ENCODE measurements at regions not wholly inside any gene's neighbourhood (a gene's known extent, or its start where the extent isn't known, plus 50 kb on each side); places are given as distances from the start of the nearest gene placed in this dataset.

- DNase-seq = no peak
Measured at GRCh38 chr5:67978171-67978570, 237.4 kb upstream of the PIK3R1 start.

GRCh38 chr5:67976891-67977601 is 238.5 kb upstream of the PIK3R1 start:
- no peak for DNase-seq

- no peak for DNase-seq
Measured at GRCh38 chr5:67976181-67976580, 239.4 kb upstream of the PIK3R1 start.

- DNase-seq = no peak
Measured at GRCh38 chr5:67974471-67974870, 241.1 kb upstream of the PIK3R1 start.

GRCh38 chr5:67974054-67974453 is 241.5 kb upstream of the PIK3R1 start:
- no peak for DNase-seq

- DNase-seq = no peak
Measured at GRCh38 chr5:67971971-67972821, 243.4 kb upstream of the PIK3R1 start.

- DNase-seq = no peak
Measured at GRCh38 chr5:67971223-67971830, 244.2 kb upstream of the PIK3R1 start.

GRCh38 chr5:67969631-67970030 is 245.9 kb upstream of the PIK3R1 start:
- no peak for DNase-seq

- DNase-seq = no peak
Measured at GRCh38 chr5:67969176-67969575, 246.4 kb upstream of the PIK3R1 start.

- no peak for DNase-seq
Measured at GRCh38 chr5:67966712-67967111, 248.8 kb upstream of the PIK3R1 start.

GRCh38 chr5:67964619-67965018 is 250.9 kb upstream of the PIK3R1 start:
- no peak for DNase-seq

- no peak for DNase-seq
Measured at GRCh38 chr5:67963789-67964519, 251.6 kb upstream of the PIK3R1 start.

GRCh38 chr5:67960939-67961338 is 254.6 kb upstream of the PIK3R1 start:
- DNase-seq = no peak

- DNase-seq = no peak
Measured at GRCh38 chr5:67957374-67957773, 258.2 kb upstream of the PIK3R1 start.

GRCh38 chr5:67954351-67954750 is 261.2 kb upstream of the PIK3R1 start:
- no peak for DNase-seq

- DNase-seq = no peak
Measured at GRCh38 chr5:67942421-67942820, 273.1 kb upstream of the PIK3R1 start.

- DNase-seq = no peak
Measured at GRCh38 chr5:67941614-67942401, 273.7 kb upstream of the PIK3R1 start.

- no peak for DNase-seq
Measured at GRCh38 chr5:67935908-67936566, 279.5 kb upstream of the PIK3R1 start.

GRCh38 chr5:67934976-67935375 is 280.6 kb upstream of the PIK3R1 start:
- DNase-seq = no peak

GRCh38 chr5:67925511-67925910 is 290.0 kb upstream of the PIK3R1 start:
- DNase-seq = no peak

- DNase-seq = no peak
Measured at GRCh38 chr5:67921004-67921601, 294.5 kb upstream of the PIK3R1 start.
